ENCODE measurements at regions not wholly inside any gene's neighbourhood (a gene's known extent, or its start where the extent isn't known, plus 50 kb on each side); places are given as distances from the start of the nearest gene placed in this dataset.

GRCh38 chr5:57749396-57749795 lies 266.8 kb upstream of the ACTBL2 start (continued):
- TF ChIP-seq SP1 (IDR thresholded peaks at IDR 0.05) (no peak), HNF4A (conservative IDR thresholded peaks at IDR 0.05) (no peak)

GRCh38 chr5:57745700-57746651 lies 263.4 kb upstream of the ACTBL2 start:
- no peaks in the 10 kb centered on the region for H3K36me3 ChIP-seq (ENCODE audit: control insufficient read depth in 4 of 4, insufficient read depth in 3 of 4, low read depth in 1 of 4, low read length in 3 of 4)
- no peak for TF ChIP-seq JUND (IDR thresholded peaks at IDR 0.05)
- TF ChIP-seq GABPA (IDR thresholded peaks at IDR 0.05 in 1 of 2, conservative IDR thresholded peaks at IDR 0.05 in 1 of 2), result no peak
- TF ChIP-seq RXRA (IDR thresholded peaks at IDR 0.05), result no peak
- no peak for TF ChIP-seq REST (IDR thresholded peaks at IDR 0.05)
- no peak for TF ChIP-seq HNF4A (conservative IDR thresholded peaks at IDR 0.05)
- no peak for TF ChIP-seq RAD21 (IDR thresholded peaks at IDR 0.05)
- TF ChIP-seq EGR1 (IDR thresholded peaks at IDR 0.05; ENCODE audit: low read depth in 2 of 2), result no peak
- TF ChIP-seq NR2F2 (IDR thresholded peaks at IDR 0.05), result no peak
- no peak for TF ChIP-seq CTCF (IDR thresholded peaks at IDR 0.05; ENCODE audit: low read depth, low read length, missing input control)
- no peak for TF ChIP-seq HNF4G (IDR thresholded peaks at IDR 0.05)
- TF ChIP-seq FOXA2 (IDR thresholded peaks at IDR 0.05), result no peak
- no peak for TF ChIP-seq YY1 (IDR thresholded peaks at IDR 0.05)
- TF ChIP-seq ATF3 (IDR thresholded peaks at IDR 0.05), result no peak
- TF ChIP-seq ZBTB33 (IDR thresholded peaks at IDR 0.05), result no peak
- no peak for TF ChIP-seq MAX (IDR thresholded peaks at IDR 0.05)
- no peak for TF ChIP-seq FOXA1 (IDR thresholded peaks at IDR 0.05)
- no peak for TF ChIP-seq TAF1 (conservative IDR thresholded peaks at IDR 0.05)
- no peak for TF ChIP-seq SP1 (IDR thresholded peaks at IDR 0.05)
- H3K9ac ChIP-seq (ENCODE audit: low read depth in 1 of 2, low read length in 2 of 2), result no peak overlapping the region
- H3K4me1 ChIP-seq (ENCODE audit: control insufficient read depth in 4 of 4, insufficient read depth in 4 of 4, low read length in 3 of 4), result no peaks in the 10 kb centered on the region
- no peak overlapping the region for H3K27ac ChIP-seq (ENCODE audit: low read depth in 1 of 2, low read length in 2 of 2)
- H3K27me3 ChIP-seq (ENCODE audit: control insufficient read depth in 4 of 4, insufficient read depth in 4 of 4, low read length in 3 of 4), result no peaks in the 10 kb centered on the region
- 88% methylated on average over 7 of the region's 7 CpGs for WGBS
- no peak for DNase-seq (ENCODE audit: low spot score)
- no peaks in the 10 kb centered on the region for H3K9me3 ChIP-seq (ENCODE audit: control insufficient read depth in 4 of 4, low read length in 3 of 4)
- no peak overlapping the region for H3K4me3 ChIP-seq (ENCODE audit: low read depth in 1 of 3, low read length in 3 of 3)

Measured in liver (tissue), 8 donors.